ENCODE measurements at regions not wholly inside any gene's neighbourhood (a gene's known extent, or its start where the extent isn't known, plus 50 kb on each side); places are given as distances from the start of the nearest gene placed in this dataset.

DNA sequence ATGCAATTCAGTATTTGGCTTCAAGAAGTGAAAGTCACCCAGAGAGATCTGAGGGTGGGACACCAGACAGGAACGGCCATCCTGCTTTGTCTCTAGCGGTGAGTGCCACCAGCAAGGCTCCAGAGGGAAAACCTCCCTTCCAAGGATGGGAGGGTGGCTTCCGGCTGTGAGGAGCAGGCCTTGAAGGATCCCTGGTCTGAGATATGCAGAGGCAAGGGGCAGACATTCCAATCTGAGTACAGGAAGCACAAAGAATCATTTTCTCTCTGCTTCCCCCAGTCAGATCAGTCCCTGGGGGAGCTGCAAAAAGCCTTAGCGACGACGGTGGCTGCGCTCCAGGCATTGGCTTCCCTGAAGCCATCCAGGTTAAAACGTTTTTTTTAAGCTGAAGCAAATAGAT, 167.4 kb downstream of the TEX36 start:
- TF ChIP-seq, protein P1, sequence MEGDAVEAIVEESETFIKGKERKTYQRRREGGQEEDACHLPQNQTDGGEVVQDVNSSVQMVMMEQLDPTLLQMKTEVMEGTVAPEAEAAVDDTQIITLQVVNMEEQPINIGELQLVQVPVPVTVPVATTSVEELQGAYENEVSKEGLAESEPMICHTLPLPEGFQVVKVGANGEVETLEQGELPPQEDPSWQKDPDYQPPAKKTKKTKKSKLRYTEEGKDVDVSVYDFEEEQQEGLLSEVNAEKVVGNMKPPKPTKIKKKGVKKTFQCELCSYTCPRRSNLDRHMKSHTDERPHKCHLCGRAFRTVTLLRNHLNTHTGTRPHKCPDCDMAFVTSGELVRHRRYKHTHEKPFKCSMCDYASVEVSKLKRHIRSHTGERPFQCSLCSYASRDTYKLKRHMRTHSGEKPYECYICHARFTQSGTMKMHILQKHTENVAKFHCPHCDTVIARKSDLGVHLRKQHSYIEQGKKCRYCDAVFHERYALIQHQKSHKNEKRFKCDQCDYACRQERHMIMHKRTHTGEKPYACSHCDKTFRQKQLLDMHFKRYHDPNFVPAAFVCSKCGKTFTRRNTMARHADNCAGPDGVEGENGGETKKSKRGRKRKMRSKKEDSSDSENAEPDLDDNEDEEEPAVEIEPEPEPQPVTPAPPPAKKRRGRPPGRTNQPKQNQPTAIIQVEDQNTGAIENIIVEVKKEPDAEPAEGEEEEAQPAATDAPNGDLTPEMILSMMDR (IDR thresholded peaks at IDR 0.05; ENCODE audit: low read depth, low read length), result no peak
- no peak overlapping the region for H3K4me3 ChIP-seq (ENCODE audit: low read depth, low read length)

DNA sequence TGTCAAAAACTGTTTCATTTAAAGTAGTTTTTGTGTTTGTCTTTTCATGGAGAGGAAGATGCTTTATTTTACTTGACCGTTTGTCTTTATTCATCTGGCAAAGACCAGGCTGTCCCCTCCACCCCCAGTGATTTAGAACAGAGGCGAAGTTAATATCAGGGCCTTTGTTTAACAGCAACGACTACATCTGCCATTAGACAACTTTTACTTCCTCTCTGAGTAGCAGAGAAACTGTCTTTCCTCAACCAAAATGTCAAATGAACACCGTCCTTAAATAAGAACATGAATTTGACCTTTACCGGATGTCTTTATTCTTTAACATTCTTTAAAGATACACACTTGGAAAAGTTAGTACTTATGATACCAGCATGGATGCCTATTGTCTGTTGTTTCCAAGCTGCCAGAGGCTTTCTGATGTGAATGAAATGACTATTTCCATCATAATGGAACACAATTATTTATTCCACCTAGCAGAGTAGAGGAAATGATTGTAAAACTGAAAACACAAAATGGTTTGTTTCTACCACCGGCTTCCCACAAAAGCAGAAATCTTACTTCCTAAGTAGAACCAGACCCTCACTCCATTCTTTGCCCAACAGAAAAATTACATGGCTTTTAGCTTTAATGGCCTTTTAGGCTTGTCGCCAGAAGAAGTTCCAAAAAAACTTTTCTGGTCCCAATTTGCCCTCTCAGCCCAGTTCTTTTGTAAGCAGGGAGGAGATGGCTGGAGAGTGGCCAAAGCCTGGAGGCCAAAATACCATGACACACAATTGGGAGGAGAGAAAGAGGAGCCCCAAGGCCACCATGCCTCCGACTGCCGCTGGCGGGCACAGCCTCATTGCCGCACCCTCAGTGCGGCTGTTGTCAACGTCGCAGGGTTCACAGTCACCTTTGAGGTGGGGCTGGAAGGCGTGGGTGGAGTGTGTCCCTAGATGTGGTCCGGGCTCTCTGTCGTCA, 168.5 kb downstream of the TEX36 start:
- no peak overlapping the region for H3K4me3 ChIP-seq (ENCODE audit: low read depth, low read length)
- TF ChIP-seq, protein P1 (IDR thresholded peaks at IDR 0.05; ENCODE audit: low read depth, low read length), result no peak

DNA sequence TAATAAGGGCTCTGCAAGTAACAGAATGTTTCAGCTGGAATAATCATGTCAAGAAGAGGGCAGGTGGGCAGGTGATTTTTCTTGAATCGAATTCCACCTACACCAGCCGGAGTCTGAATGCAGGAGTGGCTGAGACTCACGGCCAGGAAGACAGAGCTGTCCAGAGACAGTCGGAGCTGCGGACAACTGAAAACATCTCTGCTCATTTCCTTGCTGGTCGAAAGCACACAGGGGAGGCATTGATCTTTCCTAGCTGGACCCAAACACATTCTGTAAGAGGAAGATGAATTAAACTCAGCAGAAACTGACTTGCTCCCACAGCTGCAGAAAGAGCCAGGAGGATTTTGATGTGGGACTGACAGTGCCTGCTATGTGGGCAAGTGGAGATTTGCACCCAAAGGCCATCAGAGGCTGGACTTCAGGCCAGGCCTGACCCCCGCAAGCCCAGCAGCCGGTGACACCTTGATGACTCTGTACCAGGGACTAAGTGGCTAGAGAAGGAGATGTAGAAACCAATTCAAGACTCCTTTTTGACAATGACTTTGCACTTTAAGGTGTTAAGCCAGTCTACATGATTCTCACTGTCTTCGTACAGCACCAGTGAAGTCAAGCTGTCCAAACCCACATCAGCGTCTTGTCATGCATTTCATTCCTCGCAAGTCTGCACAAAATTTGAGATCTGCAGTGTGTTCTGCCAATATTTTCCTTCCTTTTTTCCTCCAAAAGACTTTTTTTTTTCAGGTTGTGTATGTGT, 169.4 kb downstream of the TEX36 start:
- TF ChIP-seq, protein P1 (IDR thresholded peaks at IDR 0.05; ENCODE audit: low read depth, low read length), result no peak
- no peak overlapping the region for H3K4me3 ChIP-seq (ENCODE audit: low read depth, low read length)

DNA sequence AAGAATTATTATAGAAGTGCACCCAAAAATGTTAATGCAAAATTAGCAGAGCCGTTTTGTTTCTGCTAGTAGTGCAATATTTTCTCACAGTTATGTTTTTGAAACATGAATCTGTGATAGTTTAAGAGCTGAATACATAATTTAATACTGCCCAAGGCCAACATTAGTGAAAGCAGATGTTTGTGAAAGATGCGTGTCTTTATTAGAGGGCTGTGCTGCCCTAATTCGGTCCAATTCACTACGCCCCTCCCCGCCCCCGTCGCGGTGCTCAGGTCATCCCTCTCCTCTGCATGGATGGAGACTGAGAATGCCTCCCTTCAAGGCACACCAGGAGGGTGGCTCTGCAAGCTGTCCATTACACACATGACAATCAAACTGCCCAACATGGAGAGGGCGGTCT, 172.0 kb downstream of the TEX36 start:
- TF ChIP-seq, protein P1 (IDR thresholded peaks at IDR 0.05; ENCODE audit: low read depth, low read length), result no peak
- H3K4me3 ChIP-seq (ENCODE audit: low read depth, low read length), result no peak overlapping the region

DNA sequence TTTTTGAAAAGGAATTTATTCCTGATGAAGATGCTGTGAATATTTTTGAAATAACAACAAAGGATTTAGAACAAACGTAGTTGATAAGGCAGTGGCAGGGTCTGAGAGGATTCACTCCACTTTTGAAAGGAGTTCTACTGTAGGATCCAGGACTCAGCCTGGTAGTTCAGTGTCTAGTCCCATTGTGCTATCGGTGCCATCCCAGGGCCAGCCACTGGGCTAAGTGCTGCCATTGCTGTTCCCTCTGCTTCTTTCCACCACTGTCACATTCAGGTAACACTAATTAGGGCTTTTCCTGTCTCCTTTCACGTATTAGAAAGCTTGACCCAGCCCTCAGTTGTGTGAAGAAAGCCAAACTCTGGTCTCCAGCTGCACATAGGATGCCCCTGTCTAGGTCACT, 177.3 kb downstream of the TEX36 start:
- TF ChIP-seq, protein P1 (IDR thresholded peaks at IDR 0.05; ENCODE audit: low read depth, low read length), result no peak

DNA sequence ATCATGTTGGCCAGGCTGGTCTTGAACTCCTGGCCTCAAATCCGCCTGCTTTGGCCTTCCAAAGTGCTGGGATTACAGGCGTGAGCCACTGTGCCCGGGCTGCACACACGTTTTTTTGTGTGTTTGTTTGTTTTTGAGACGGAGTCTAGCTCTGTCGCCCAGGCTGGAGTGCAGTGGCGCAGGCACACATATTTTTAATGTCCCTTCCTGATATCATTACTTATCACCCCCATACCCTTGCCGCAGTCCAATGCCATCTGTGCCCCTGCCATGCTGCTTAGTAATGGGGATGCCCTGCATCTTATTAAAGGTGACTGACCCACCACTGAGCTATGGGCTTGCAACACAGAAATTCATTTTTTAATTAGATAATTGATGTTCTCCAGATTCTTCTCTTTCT, 180.7 kb downstream of the TEX36 start:
- H3K4me3 ChIP-seq (ENCODE audit: low read depth, low read length), result no peak overlapping the region
- TF ChIP-seq, protein P1 (IDR thresholded peaks at IDR 0.05; ENCODE audit: low read depth, low read length), result no peak

More for the DNA sequence above, 177.3 kb downstream of the TEX36 start:
- H3K4me3 ChIP-seq (ENCODE audit: low read depth, low read length), result no peak overlapping the region

DNA sequence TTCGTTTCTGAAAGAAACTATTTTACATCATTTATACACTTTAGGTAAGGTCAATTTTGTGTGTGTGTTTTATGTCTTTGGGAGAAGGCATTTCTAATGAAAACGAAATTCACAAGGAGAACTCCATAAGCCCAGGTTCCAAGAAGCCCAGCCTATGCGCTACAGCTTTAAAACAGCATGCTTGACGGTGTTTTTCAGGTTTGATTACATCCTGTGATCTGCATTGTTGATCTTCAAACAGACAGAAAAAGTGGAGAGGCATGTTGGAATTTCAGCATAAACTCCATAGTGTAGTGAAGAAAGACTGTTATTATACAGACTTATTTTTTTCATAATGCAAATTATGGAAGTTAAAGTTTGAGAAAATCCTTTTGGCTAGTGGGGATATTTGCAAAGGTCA, 187.6 kb downstream of the TEX36 start:
- TF ChIP-seq, protein P1 (IDR thresholded peaks at IDR 0.05; ENCODE audit: low read depth, low read length), result no peak

More for the DNA sequence above, 187.6 kb downstream of the TEX36 start:
- no peak overlapping the region for H3K4me3 ChIP-seq (ENCODE audit: low read depth, low read length)

Measured in WI38 (cell line).